HepG2 (cell line): ENCODE measurements at regions not wholly inside any gene's neighbourhood (a gene's known extent, or its start where the extent isn't known, plus 50 kb on each side); places are given as distances from the start of the nearest gene placed in this dataset.

Source experiments
- EP300 ChIP-seq, 3 experiments: sonication (generic) in 1 of 3; formaldehyde crosslinking in 1 of 3; IDR thresholded peaks; 2 replicates each; pipeline versions ENCODE4 v1.5.1 to v1.6.1; 2011 to 2020; ENCODE audit warnings: low read depth in 2 of 3, low read length in 2 of 3, borderline replicate concordance in 1 of 3, improper control_type of control experiment in 1 of 3, mild to moderate bottlenecking in 1 of 3, missing genetic modification reagents in 1 of 3, moderate library complexity in 1 of 3
- NFE2 ChIP-seq: sonication (generic); formaldehyde crosslinking; IDR thresholded peaks from 2 replicates; pipeline ENCODE4 v1.4.0; 2020; ENCODE audit warnings: missing genetic modification reagents
- ZNF335 ChIP-seq: sonication (generic); formaldehyde crosslinking; IDR thresholded peaks from 2 replicates; pipeline ENCODE4 v1.4.0; 2020; ENCODE audit warnings: missing genetic modification reagents
- ZNF703 ChIP-seq: sonication (generic); formaldehyde crosslinking; IDR thresholded peaks from 2 replicates; pipeline ENCODE4 v1.5.1; 2020; ENCODE audit warnings: missing genetic modification reagents, mild to moderate bottlenecking, moderate library complexity, borderline replicate concordance
- TF ChIP-seq, protein P1 (sequence below): sonication (generic); formaldehyde crosslinking; IDR thresholded peaks from 2 replicates; pipeline ENCODE4 v1.8.1; 2022; ENCODE audit warnings: low read depth, mild to moderate bottlenecking, missing genetic modification reagents
- TF ChIP-seq, protein P2 (sequence below): sonication (generic); formaldehyde crosslinking; IDR thresholded peaks from 2 replicates; pipeline ENCODE4 v1.5.0; 2020; ENCODE audit warnings: mild to moderate bottlenecking, missing genetic modification reagents, moderate library complexity

DNA sequence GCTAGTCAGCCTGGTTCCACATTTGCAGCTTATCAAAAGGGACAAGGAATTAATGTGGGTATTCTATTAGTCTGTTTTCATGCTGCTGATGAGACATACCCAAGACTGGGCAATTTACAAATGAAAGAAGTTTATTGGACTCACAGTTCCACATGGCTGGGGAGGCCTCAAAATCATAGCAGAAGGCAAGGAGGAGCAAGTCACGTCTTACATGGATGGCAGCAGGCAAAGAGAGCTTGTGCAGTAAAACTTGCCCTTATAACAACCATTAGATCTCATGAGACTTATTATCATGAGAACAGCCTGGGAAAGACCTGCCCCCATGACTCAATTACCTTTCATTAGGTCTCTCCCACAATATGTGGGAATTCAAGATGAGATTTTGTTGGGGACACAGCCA, 689.1 kb upstream of the MARCKS start:
- TF ChIP-seq, protein P1, sequence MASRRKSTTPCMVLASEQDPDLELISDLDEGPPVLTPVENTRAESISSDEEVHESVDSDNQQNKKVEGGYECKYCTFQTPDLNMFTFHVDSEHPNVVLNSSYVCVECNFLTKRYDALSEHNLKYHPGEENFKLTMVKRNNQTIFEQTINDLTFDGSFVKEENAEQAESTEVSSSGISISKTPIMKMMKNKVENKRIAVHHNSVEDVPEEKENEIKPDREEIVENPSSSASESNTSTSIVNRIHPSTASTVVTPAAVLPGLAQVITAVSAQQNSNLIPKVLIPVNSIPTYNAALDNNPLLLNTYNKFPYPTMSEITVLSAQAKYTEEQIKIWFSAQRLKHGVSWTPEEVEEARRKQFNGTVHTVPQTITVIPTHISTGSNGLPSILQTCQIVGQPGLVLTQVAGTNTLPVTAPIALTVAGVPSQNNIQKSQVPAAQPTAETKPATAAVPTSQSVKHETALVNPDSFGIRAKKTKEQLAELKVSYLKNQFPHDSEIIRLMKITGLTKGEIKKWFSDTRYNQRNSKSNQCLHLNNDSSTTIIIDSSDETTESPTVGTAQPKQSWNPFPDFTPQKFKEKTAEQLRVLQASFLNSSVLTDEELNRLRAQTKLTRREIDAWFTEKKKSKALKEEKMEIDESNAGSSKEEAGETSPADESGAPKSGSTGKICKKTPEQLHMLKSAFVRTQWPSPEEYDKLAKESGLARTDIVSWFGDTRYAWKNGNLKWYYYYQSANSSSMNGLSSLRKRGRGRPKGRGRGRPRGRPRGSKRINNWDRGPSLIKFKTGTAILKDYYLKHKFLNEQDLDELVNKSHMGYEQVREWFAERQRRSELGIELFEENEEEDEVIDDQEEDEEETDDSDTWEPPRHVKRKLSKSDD (CRISPR knock-in tag), result no peak
- TF ChIP-seq, protein P2, sequence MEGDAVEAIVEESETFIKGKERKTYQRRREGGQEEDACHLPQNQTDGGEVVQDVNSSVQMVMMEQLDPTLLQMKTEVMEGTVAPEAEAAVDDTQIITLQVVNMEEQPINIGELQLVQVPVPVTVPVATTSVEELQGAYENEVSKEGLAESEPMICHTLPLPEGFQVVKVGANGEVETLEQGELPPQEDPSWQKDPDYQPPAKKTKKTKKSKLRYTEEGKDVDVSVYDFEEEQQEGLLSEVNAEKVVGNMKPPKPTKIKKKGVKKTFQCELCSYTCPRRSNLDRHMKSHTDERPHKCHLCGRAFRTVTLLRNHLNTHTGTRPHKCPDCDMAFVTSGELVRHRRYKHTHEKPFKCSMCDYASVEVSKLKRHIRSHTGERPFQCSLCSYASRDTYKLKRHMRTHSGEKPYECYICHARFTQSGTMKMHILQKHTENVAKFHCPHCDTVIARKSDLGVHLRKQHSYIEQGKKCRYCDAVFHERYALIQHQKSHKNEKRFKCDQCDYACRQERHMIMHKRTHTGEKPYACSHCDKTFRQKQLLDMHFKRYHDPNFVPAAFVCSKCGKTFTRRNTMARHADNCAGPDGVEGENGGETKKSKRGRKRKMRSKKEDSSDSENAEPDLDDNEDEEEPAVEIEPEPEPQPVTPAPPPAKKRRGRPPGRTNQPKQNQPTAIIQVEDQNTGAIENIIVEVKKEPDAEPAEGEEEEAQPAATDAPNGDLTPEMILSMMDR (CRISPR knock-in tag), result no peak
- no peak for TF ChIP-seq ZNF335 (CRISPR knock-in tag)
- TF ChIP-seq EP300 (IDR thresholded peaks at IDR 0.05; ENCODE audit: low read depth in 2 of 2, low read length in 2 of 2), result no peak
- no peak for TF ChIP-seq EP300 (CRISPR knock-in tag; IDR thresholded peaks at IDR 0.05; ENCODE audit: borderline replicate concordance)
- TF ChIP-seq NFE2 (CRISPR knock-in tag), result no peak
- no peak for TF ChIP-seq ZNF703 (CRISPR knock-in tag)
